CD4-positive, alpha-beta T cell (primary cell): ENCODE measurements at regions not wholly inside any gene's neighbourhood (a gene's known extent, or its start where the extent isn't known, plus 50 kb on each side); places are given as distances from the start of the nearest gene placed in this dataset.
"Not testable (repeated sequence)": the region's sequence is repeated elsewhere in the genome, so short reads cannot be mapped to it uniquely, and the experiment has no call there.

Experiments used
- ATAC-seq: fragments of 200-7000 bp; cut with Tn5 transposase; one replicate; pipeline ENCODE4 v1.10.0; 2022; ENCODE audit warnings: mild to moderate bottlenecking; ENCODE audit not compliant: poor library complexity
- CTCF ChIA-PET: fragments of 350-600 bp; sonication (Branson Sonifier 250); formaldehyde crosslinking; loops from one replicate; lab custom pipeline; 2021; ENCODE audit warnings: antibody characterized with exemption, inconsistent platforms; lab: Charles Lee
- POLR2A ChIA-PET: fragments of 350-600 bp; sonication (Branson Sonifier 250); formaldehyde crosslinking; loops from one replicate; lab custom pipeline; 2021; ENCODE audit warnings: antibody characterized with exemption, inconsistent platforms; lab: Charles Lee
- DNase-seq, 14 experiments: peaks; one replicate each; pipeline ENCODE4 v3.0.0-alpha.2; 2013 to 2020; ENCODE audit warnings: mixed read lengths in 2 of 14
- H3K27ac ChIP-seq, 2 donors: one replicate each; pipeline versions ENCODE4 v1.5.1 to v1.7.0; 2013; ENCODE audit warnings: low read length in 2 of 2, low read depth in 1 of 2, mild to moderate bottlenecking in 1 of 2
- H3K27me3 ChIP-seq, 2 experiments: 1 replicate in 1 of 2; 2 replicates in 1 of 2; pipeline versions ENCODE4 v1.6.1 to v1.7.0; 2013; ENCODE audit warnings: low read length in 2 of 2, control low read depth in 1 of 2, mild to moderate bottlenecking in 1 of 2, moderate library complexity in 1 of 2; ENCODE audit not compliant: insufficient read depth in 2 of 2, control insufficient read depth in 1 of 2
- H3K36me3 ChIP-seq: one replicate; pipeline ENCODE4 v1.6.1; 2013; ENCODE audit warnings: low read length, control low read depth; ENCODE audit not compliant: insufficient read depth
- H3K4me1 ChIP-seq: one replicate; pipeline ENCODE4 v1.6.1; 2013; ENCODE audit warnings: low read length, control low read depth; ENCODE audit not compliant: insufficient read depth
- H3K4me3 ChIP-seq: one replicate; pipeline ENCODE4 v1.5.1; 2013; ENCODE audit warnings: mild to moderate bottlenecking, low read length, moderate library complexity
- H3K9me3 ChIP-seq, 2 experiments: 1 replicate in 1 of 2; 2 replicates in 1 of 2; pipeline versions ENCODE4 v1.6.1 to v1.7.0; 2013; ENCODE audit warnings: low read length in 2 of 2, mild to moderate bottlenecking in 2 of 2, control low read depth in 1 of 2, moderate library complexity in 1 of 2; ENCODE audit not compliant: control insufficient read depth in 1 of 2, insufficient read depth in 1 of 2
- H3K27ac Mint-ChIP-seq: one replicate; pipeline ENCODE4 v1.8.0; 2020; ENCODE audit warnings: mixed read lengths
- H3K27me3 Mint-ChIP-seq: one replicate; pipeline ENCODE4 v1.8.0; 2021; ENCODE audit warnings: mixed read lengths
- H3K36me3 Mint-ChIP-seq: one replicate; pipeline ENCODE4 v1.8.0; 2021; ENCODE audit warnings: low read depth, mixed read lengths
- H3K4me1 Mint-ChIP-seq: one replicate; pipeline ENCODE4 v1.8.0; 2021; ENCODE audit warnings: low read depth, mixed read lengths
- H3K4me3 Mint-ChIP-seq: one replicate; pipeline ENCODE4 v1.8.0; 2020; ENCODE audit warnings: mild to moderate bottlenecking, mixed read lengths
- H3K9me3 Mint-ChIP-seq: one replicate; pipeline ENCODE4 v1.8.0; 2020; ENCODE audit warnings: mixed read lengths
- CTCF ChIP-seq: fragments of 200-600 bp; IDR thresholded peaks from one replicate; pipeline ENCODE4 v1.8.0; 2022; ENCODE audit warnings: antibody characterized with exemption, mild to moderate bottlenecking
- intact Hi-C, 2 experiments: fragments of 100-400 bp; cut with DNase I in 1 of 2; cut with micrococcal nuclease in 1 of 2; formaldehyde crosslinking; loops; one replicate each; pipeline versions ENCODE4 v1.15.1 to v1.9.0; 2023 to 2025; cut with DNase I, micrococcal nuclease

GRCh38 chr12:114812858-114813761 lies 129.1 kb upstream of the TBX3 start:
- no peaks in the 10 kb centered on the region for H3K4me1 ChIP-seq

GRCh38 chr12:114812384-114812783 lies 128.4 kb upstream of the TBX3 start:
- H3K36me3 Mint-ChIP-seq: no peaks in the 10 kb centered on the region
- no peaks in the 10 kb centered on the region for H3K27me3 ChIP-seq
- ATAC-seq (no peak), DNase-seq (no peak)
- H3K36me3 ChIP-seq: no peaks in the 10 kb centered on the region
- H3K27me3 Mint-ChIP-seq: peaks cover 15% of the 10 kb centered on the region
- no peaks in the 10 kb centered on the region for H3K4me1 ChIP-seq
- TF ChIP-seq CTCF: no peak
- H3K4me3 Mint-ChIP-seq: no peak overlapping the region
- no peak overlapping the region for H3K27ac ChIP-seq
- peaks cover 0 to 18% of the 10 kb centered on the region in 2 experiments for H3K9me3 ChIP-seq
- H3K4me1 Mint-ChIP-seq: no peaks in the 10 kb centered on the region
- no peak overlapping the region for H3K27ac Mint-ChIP-seq
- intact Hi-C loops: no loop called here
- no peak overlapping the region for H3K4me3 ChIP-seq
- ChIA-PET CTCF (no interaction called here), POLR2A (no interaction called here)
- peaks cover 4% of the 10 kb centered on the region for H3K9me3 Mint-ChIP-seq

More at GRCh38 chr12:114812858-114813761, 129.1 kb upstream of the TBX3 start:
- no peaks in the 10 kb centered on the region for H3K36me3 ChIP-seq
- intact Hi-C loops: no loop called here
- Mint-ChIP-seq H3K4me1 (no peaks in the 10 kb centered on the region), H3K4me3 (no peak overlapping the region), H3K9me3 (peaks cover 4% of the 10 kb centered on the region), H3K27ac (no peak overlapping the region), H3K36me3 (no peaks in the 10 kb centered on the region), H3K27me3 (peaks cover 9% of the 10 kb centered on the region)
- H3K4me3 ChIP-seq: no peak overlapping the region
- TF ChIP-seq CTCF: no peak
- POLR2A ChIA-PET: no interaction called here
- peak in 1 of 14 experiments; percentile 35 for DNase-seq
- H3K27ac ChIP-seq: no peak overlapping the region
- no peak for ATAC-seq
- H3K27me3 ChIP-seq: no peaks in the 10 kb centered on the region
- peaks cover 0 to 26% of the 10 kb centered on the region in 2 experiments for H3K9me3 ChIP-seq
- CTCF ChIA-PET: no interaction called here

- peaks cover 0 to 10% of the 10 kb centered on the region in 2 experiments for H3K9me3 ChIP-seq
- intact Hi-C loops: no loop called here
- Mint-ChIP-seq H3K36me3 (no peaks in the 10 kb centered on the region), H3K27ac (no peak overlapping the region), H3K9me3 (peaks cover 5% of the 10 kb centered on the region), H3K4me3 (no peak overlapping the region), H3K27me3 (peaks cover 22% of the 10 kb centered on the region), H3K4me1 (no peaks in the 10 kb centered on the region)
- H3K27ac ChIP-seq: no peak overlapping the region
- ChIA-PET POLR2A (no interaction called here), CTCF (no interaction called here)
- H3K36me3 ChIP-seq: no peaks in the 10 kb centered on the region
- ATAC-seq (no peak), DNase-seq (no peak)
- no peak overlapping the region for H3K4me3 ChIP-seq
- H3K27me3 ChIP-seq: no peaks in the 10 kb centered on the region
- H3K4me1 ChIP-seq: no peaks in the 10 kb centered on the region
- no peak for TF ChIP-seq CTCF
Observed at GRCh38 chr12:114809097-114809496, 125.1 kb upstream of the TBX3 start.

- DNase-seq, H3K27ac Mint-ChIP-seq, POLR2A ChIA-PET, H3K4me3 ChIP-seq, H3K27ac ChIP-seq, H3K4me3 Mint-ChIP-seq, intact Hi-C loops, H3K4me1 Mint-ChIP-seq, H3K27me3 ChIP-seq, H3K36me3 ChIP-seq, ATAC-seq, H3K9me3 ChIP-seq, H3K9me3 Mint-ChIP-seq, H3K27me3 Mint-ChIP-seq, H3K36me3 Mint-ChIP-seq, H3K4me1 ChIP-seq: not testable (repeated sequence)
- CTCF ChIA-PET: interaction anchor here (0.7 kb wide), 1 partner anchor 670 kb away, joined by 3 read pairs; no protein-coding TSS in a partner anchor
Observed at GRCh38 chr12:114801381-114801780, 117.4 kb upstream of the TBX3 start.

DNA sequence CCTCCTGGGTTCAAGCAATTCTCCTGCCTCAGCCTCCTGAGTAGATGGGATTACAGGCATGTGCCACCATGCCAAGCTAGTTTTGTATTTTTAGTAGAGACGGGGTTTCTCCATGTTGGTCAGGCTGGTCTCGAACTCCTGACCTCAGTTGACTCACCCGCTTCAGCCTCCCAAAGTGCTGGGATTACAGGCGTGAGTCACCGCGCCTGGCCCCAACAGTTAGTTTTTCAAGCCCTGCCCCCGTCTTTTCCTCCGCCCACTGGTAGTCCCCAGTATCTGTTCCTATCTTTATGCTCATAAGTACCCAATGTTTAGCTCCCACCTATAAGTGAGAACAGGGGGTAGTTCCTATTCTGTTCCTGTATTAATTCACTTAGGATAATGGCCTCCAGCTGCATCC lies 116.6 kb upstream of the TBX3 start:
- H3K36me3 Mint-ChIP-seq, H3K27me3 Mint-ChIP-seq, H3K27me3 ChIP-seq, H3K9me3 Mint-ChIP-seq, H3K27ac Mint-ChIP-seq, ATAC-seq, H3K4me1 Mint-ChIP-seq, DNase-seq, H3K27ac ChIP-seq, POLR2A ChIA-PET, H3K4me1 ChIP-seq, H3K4me3 Mint-ChIP-seq, H3K4me3 ChIP-seq, H3K9me3 ChIP-seq, H3K36me3 ChIP-seq, intact Hi-C loops, CTCF ChIA-PET: not testable (repeated sequence)
